ENCODE measurements at regions not wholly inside any gene's neighbourhood (a gene's known extent, or its start where the extent isn't known, plus 50 kb on each side); places are given as distances from the start of the nearest gene placed in this dataset.

DNA sequence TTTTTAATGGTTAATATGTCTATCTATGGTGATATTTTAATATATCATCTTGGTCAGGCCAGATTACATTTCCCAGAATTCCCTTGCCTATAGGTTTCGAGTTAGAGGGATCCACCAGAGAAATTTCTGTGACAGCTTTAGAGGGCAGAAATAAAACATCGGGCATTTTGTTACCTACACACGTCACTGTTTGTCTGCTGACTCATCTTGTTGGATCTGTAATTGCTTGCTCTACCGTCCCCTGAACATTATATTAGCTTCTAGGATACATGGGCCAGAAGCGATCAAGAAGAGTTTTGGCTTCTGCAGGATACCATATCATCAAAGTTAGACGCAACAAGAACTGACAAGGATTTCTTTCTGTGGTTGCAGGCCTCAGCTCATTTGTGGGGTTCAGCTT lies 795.8 kb upstream of the GCFC2 start:
- TF ChIP-seq, protein P1, sequence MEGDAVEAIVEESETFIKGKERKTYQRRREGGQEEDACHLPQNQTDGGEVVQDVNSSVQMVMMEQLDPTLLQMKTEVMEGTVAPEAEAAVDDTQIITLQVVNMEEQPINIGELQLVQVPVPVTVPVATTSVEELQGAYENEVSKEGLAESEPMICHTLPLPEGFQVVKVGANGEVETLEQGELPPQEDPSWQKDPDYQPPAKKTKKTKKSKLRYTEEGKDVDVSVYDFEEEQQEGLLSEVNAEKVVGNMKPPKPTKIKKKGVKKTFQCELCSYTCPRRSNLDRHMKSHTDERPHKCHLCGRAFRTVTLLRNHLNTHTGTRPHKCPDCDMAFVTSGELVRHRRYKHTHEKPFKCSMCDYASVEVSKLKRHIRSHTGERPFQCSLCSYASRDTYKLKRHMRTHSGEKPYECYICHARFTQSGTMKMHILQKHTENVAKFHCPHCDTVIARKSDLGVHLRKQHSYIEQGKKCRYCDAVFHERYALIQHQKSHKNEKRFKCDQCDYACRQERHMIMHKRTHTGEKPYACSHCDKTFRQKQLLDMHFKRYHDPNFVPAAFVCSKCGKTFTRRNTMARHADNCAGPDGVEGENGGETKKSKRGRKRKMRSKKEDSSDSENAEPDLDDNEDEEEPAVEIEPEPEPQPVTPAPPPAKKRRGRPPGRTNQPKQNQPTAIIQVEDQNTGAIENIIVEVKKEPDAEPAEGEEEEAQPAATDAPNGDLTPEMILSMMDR (IDR thresholded peaks at IDR 0.05; ENCODE audit: low read depth, low read length) = no peak
- no peak for DNase-seq

DNA sequence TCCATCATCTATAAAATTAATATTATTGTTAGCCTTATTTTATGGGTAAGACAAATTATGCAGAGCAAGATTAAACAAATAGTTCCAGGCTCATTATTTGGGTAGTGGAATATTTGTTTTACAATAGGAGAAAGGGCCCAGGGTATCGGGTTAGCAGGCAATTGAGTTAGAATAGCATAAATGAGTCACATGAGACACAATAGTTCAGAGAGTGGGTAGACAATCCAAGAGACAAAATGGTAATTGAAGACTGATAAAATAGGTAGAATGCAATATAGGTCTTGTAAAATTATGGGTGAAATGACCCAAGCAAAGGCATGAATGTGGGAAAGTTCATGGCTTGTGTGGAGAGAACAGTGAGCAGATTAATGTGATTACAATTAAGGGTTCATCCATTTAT lies 790.9 kb upstream of the GCFC2 start:
- Histone ChIP-seq H3K4me3 (ENCODE audit: low read depth, low read length) (no peak overlapping the region), H3K27me3 (no peaks in the 10 kb centered on the region), H3K4me1 (no peaks in the 10 kb centered on the region), H3K9me3 (no peaks in the 10 kb centered on the region), H3K36me3 (no peaks in the 10 kb centered on the region)
- TF ChIP-seq, protein P1 (IDR thresholded peaks at IDR 0.05; ENCODE audit: low read depth, low read length) = no peak
- no peak for DNase-seq

More for the DNA sequence above, 795.8 kb upstream of the GCFC2 start:
- Histone ChIP-seq H3K36me3 (no peaks in the 10 kb centered on the region), H3K4me1 (no peaks in the 10 kb centered on the region), H3K27me3 (no peaks in the 10 kb centered on the region), H3K9me3 (no peaks in the 10 kb centered on the region), H3K4me3 (ENCODE audit: low read depth, low read length) (no peak overlapping the region)

DNA sequence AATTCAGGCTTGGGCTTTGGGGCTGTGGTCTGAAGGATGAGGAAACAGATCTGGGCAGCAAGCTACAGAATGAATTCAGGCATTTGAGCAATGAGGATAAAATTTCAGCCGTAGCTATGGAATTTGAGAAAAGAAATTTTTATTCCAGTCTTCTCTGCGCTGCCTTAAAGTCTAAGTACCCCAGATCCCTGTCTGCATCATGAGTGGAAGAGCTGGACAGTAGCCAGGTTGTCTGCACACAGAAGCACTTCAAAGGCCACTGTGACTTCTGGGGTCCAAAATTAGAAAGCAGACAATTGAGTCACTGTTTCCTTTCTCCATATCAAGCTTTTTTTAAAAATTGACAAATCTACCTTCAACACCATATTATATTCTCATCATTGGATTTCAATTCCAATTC lies 787.6 kb upstream of the GCFC2 start:
- no peaks in the 10 kb centered on the region for H3K27me3 ChIP-seq
- H3K9me3 ChIP-seq = no peaks in the 10 kb centered on the region
- peak; percentile 5 for DNase-seq
- no peaks in the 10 kb centered on the region for H3K36me3 ChIP-seq
- H3K4me1 ChIP-seq = no peaks in the 10 kb centered on the region
- TF ChIP-seq, protein P1 (IDR thresholded peaks at IDR 0.05; ENCODE audit: low read depth, low read length) = no peak
- H3K4me3 ChIP-seq (ENCODE audit: low read depth, low read length) = no peak overlapping the region

DNA sequence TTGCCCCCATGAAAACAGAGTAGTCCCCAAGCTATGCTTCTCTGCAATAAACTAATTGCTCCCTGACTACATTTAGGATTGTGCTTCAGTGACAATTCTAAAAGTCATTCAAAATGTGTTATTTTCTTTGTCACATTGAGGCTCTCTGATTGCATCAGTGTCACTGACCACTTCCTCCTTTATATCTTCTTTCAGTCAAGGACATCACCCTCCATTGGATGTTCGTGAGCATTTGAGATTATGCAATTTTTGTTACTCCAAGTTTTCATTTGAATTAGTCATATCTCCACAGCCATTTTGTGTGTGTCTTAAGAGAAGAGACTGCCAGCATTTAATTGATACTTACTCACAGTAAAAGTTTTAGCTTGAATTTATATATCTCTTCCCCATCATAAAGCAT lies 780.8 kb upstream of the GCFC2 start:
- TF ChIP-seq, protein P1 (IDR thresholded peaks at IDR 0.05; ENCODE audit: low read depth, low read length) = no peak
- H3K36me3 ChIP-seq = no peaks in the 10 kb centered on the region
- H3K27me3 ChIP-seq = no peaks in the 10 kb centered on the region
- DNase-seq = no peak
- no peaks in the 10 kb centered on the region for H3K4me1 ChIP-seq
- no peaks in the 10 kb centered on the region for H3K9me3 ChIP-seq
- H3K4me3 ChIP-seq (ENCODE audit: low read depth, low read length) = no peak overlapping the region

DNA sequence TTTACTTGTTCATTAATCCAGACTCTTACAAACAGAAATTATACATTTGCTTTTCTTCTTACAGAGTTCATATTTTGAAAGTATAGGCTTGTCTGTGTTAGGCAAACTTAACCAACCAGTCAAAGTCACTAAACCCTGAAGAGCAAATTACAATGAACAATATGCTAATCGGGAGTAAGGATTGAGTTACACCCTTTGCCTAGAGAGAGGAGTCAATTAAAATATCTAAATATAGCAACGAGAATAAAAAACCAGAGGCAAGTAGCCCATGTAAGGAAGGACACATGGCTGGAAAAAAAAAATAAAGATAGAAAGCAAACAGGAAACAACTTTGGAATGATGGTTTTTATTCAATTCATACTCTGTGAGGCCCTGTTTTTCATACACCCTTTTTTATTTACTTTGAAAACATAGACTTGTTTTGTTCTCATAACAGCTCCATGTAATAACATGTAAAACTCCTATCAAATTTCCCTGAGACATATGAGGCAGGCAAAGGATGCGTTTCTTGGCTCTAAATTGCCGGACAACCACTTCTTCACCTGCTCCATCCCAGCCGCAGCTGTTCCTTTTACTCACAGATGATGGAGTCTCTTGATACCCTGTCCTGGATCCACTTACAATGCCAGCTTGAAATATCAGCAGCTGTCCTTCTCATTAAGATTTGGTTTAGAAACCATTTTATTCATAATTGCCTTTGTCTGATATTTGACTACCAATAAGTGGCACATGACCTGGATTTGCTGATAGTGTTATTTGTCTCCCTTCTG lies 767.7 kb upstream of the GCFC2 start:
- Histone ChIP-seq H3K4me1 (no peaks in the 10 kb centered on the region), H3K9me3 (no peaks in the 10 kb centered on the region), H3K36me3 (no peaks in the 10 kb centered on the region), H3K27me3 (no peaks in the 10 kb centered on the region), H3K4me3 (ENCODE audit: low read depth, low read length) (no peak overlapping the region)
- TF ChIP-seq, protein P1 (IDR thresholded peaks at IDR 0.05; ENCODE audit: low read depth, low read length) = no peak
- peak; percentile 10 for DNase-seq

DNA sequence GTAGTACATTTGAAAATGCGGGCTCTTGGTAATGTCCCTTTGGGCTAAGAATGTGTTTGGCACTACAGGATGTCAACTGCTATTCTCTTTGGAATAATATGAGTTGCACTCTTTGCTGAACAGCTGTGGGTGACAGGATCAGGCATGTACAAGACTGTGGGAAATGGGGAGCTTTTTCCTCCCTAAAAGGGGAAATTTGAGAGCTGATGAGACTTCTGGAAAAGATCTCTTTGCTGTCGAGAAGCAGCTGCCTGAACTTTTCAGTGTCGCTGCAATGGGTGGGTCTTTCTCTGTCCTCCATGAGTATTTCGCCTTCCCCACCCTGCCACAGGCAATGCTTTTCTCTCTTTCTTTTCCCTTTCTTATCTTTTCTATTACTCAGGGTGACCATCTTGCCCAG lies 762.2 kb upstream of the GCFC2 start:
- TF ChIP-seq, protein P1 (IDR thresholded peaks at IDR 0.05; ENCODE audit: low read depth, low read length) = no peak
- no peaks in the 10 kb centered on the region for H3K36me3 ChIP-seq
- H3K4me3 ChIP-seq (ENCODE audit: low read depth, low read length) = no peak overlapping the region
- H3K9me3 ChIP-seq = no peaks in the 10 kb centered on the region
- no peak for DNase-seq
- no peaks in the 10 kb centered on the region for H3K27me3 ChIP-seq
- H3K4me1 ChIP-seq = no peaks in the 10 kb centered on the region

Measured in BE2C (cell line).